GM12874 (cell line): ENCODE measurements at regions not wholly inside any gene's neighbourhood (a gene's known extent, or its start where the extent isn't known, plus 50 kb on each side); places are given as distances from the start of the nearest gene placed in this dataset.

Experiments
- CTCF ChIP-seq: IDR thresholded peaks from 2 replicates; pipeline ENCODE4 v1.5.1; 2011; ENCODE audit warnings: low read depth, mild to moderate bottlenecking, control low read depth, low read length, moderate library complexity; ENCODE audit not compliant: insufficient read depth

- TF ChIP-seq CTCF: no peak
Measured at GRCh38 chr6:137949686-137950390, 82.8 kb downstream of the TNFAIP3 start.

GRCh38 chr6:137950581-137950980 is 83.5 kb downstream of the TNFAIP3 start:
- TF ChIP-seq CTCF: no peak

- no peak for TF ChIP-seq CTCF
Measured at GRCh38 chr6:137951064-137951597, 84.1 kb downstream of the TNFAIP3 start.

- no peak for TF ChIP-seq CTCF
Measured at GRCh38 chr6:137952247-137952646, 85.2 kb downstream of the TNFAIP3 start.

- TF ChIP-seq CTCF: no peak
Measured at GRCh38 chr6:137953761-137954160, 86.7 kb downstream of the TNFAIP3 start.

GRCh38 chr6:137954253-137954652 is 87.2 kb downstream of the TNFAIP3 start:
- no peak for TF ChIP-seq CTCF

GRCh38 chr6:137956098-137956488 is 89.0 kb downstream of the TNFAIP3 start:
- TF ChIP-seq CTCF: no peak

GRCh38 chr6:137957471-137957870 is 90.4 kb downstream of the TNFAIP3 start:
- TF ChIP-seq CTCF: no peak
